ENCODE measurements at regions not wholly inside any gene's neighbourhood (a gene's known extent, or its start where the extent isn't known, plus 50 kb on each side); places are given as distances from the start of the nearest gene placed in this dataset.

GRCh38 chr2:10504370-10504993 lies 56.4 kb upstream of the ODC1 start:
- intact Hi-C loops (cut with micrococcal nuclease), result no loop called here
- CTCF ChIA-PET, result interaction anchor here (1.4 kb wide), 1 partner anchor 155 kb away, joined by 4 read pairs; no protein-coding TSS in a partner anchor
- Histone ChIP-seq H2AFZ (ENCODE audit: low read depth, low read length) (no peak overlapping the region), H3K9me1 (replicated peaks; ENCODE audit: control insufficient read depth, extremely low read depth, insufficient read depth, low read length) (no peaks in the 10 kb centered on the region), H4K20me1 (replicated peaks; ENCODE audit: control insufficient read depth, extremely low read depth, insufficient read depth, low read length) (no peaks in the 10 kb centered on the region), H3K4me1 (ENCODE audit: control insufficient read depth, extremely low read depth, insufficient read depth, low read length) (no peaks in the 10 kb centered on the region), H3K9me3 (replicated peaks; ENCODE audit: control insufficient read depth, insufficient read depth, low read length) (no peaks in the 10 kb centered on the region), H3K27me3 (ENCODE audit: control insufficient read depth in 2 of 2, insufficient read depth in 2 of 2, low read length in 2 of 2) (no peaks in the 10 kb centered on the region), H3K9ac (replicated peaks; ENCODE audit: extremely low read depth, insufficient read depth, low read length) (no peak overlapping the region), H3K27ac (ENCODE audit: insufficient read depth, low read depth, low read length) (no peak overlapping the region), H3K79me2 (ENCODE audit: control insufficient read depth, insufficient read depth, low read length) (no peaks in the 10 kb centered on the region), H3K36me3 (ENCODE audit: control insufficient read depth in 2 of 2, extremely low read depth in 1 of 2, insufficient read depth in 2 of 2, low read length in 2 of 2) (no peaks in the 10 kb centered on the region), H3K4me2 (ENCODE audit: insufficient read depth, low read length) (no peak overlapping the region), H3K4me3 (replicated peaks in 1 of 3; ENCODE audit: insufficient read depth in 1 of 3, low read depth in 1 of 3, low read length in 3 of 3) (no peak overlapping the region)
- POLR2A ChIA-PET, result no interaction called here
- FAIRE-seq (no peak), DNase-seq (ENCODE audit: low read depth, low spot score) (no peak)
- BruUV-seq (replicated peaks), result no TSS peak
- dilution Hi-C loops (cut with MboI; ENCODE audit: extremely low pct_ligation_motif_present, low sequenced_read_pairs), result no loop called here
- TF ChIP-seq POLR2AphosphoS5 (IDR thresholded peaks at IDR 0.05; ENCODE audit: insufficient read depth, low read depth, low read length) (no peak), POLR2A (IDR thresholded peaks at IDR 0.05; ENCODE audit: low read depth, low read length) (no peak), MYC (IDR thresholded peaks at IDR 0.05; ENCODE audit: low read depth, low read length) (no peak), GATA2 (IDR thresholded peaks at IDR 0.05; ENCODE audit: insufficient read depth, insufficient read length, low read depth, low read length) (no peak), MAX (IDR thresholded peaks at IDR 0.05; ENCODE audit: insufficient read depth, insufficient read length) (no peak), FOS (IDR thresholded peaks at IDR 0.05; ENCODE audit: borderline replicate concordance, insufficient read depth, low read length) (no peak), EZH2 (IDR thresholded peaks at IDR 0.05; ENCODE audit: borderline replicate concordance, low read depth, low read length, severe bottlenecking) (no peak), JUN (IDR thresholded peaks at IDR 0.05; ENCODE audit: borderline replicate concordance, insufficient read depth, insufficient read length, low read depth) (no peak)
- TF ChIP-seq, protein P1, sequence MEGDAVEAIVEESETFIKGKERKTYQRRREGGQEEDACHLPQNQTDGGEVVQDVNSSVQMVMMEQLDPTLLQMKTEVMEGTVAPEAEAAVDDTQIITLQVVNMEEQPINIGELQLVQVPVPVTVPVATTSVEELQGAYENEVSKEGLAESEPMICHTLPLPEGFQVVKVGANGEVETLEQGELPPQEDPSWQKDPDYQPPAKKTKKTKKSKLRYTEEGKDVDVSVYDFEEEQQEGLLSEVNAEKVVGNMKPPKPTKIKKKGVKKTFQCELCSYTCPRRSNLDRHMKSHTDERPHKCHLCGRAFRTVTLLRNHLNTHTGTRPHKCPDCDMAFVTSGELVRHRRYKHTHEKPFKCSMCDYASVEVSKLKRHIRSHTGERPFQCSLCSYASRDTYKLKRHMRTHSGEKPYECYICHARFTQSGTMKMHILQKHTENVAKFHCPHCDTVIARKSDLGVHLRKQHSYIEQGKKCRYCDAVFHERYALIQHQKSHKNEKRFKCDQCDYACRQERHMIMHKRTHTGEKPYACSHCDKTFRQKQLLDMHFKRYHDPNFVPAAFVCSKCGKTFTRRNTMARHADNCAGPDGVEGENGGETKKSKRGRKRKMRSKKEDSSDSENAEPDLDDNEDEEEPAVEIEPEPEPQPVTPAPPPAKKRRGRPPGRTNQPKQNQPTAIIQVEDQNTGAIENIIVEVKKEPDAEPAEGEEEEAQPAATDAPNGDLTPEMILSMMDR (IDR thresholded peaks at IDR 0.05; ENCODE audit: extremely low read depth in 1 of 2, insufficient read depth in 1 of 2, low read depth in 1 of 2, low read length in 2 of 2), result no peak
